ENCODE measurements at regions not wholly inside any gene's neighbourhood (a gene's known extent, or its start where the extent isn't known, plus 50 kb on each side); places are given as distances from the start of the nearest gene placed in this dataset.

DNA sequence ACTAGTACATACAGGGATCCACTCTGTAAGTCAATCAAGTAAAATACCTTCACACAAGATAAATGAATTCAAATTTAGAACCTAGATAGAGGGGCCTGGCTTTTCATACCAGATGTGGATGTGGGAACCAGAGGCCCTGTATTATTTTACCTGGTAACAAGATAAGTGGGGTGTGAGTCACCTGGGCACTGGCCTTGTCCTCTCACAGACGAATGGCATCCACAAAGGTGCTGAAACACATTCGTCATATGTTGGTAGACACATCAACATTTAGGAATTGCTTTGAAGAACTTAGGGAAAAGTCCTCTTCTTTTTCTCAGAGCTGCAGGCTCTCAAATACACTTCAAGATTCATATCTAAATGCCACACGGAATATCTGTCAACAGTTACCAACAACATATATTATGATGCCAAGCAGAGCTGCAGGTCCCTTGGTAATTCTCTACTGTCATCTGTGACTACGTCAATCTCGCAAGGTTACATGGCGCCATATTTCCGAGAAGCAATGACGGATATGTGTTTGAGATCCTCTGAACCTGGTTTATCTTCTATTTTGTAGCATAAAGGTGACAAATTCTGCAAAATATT, 618.6 kb downstream of the EPM2A start:
- TF ChIP-seq CTCF (IDR thresholded peaks at IDR 0.05): no peak
- TF ChIP-seq POLR2A (IDR thresholded peaks at IDR 0.05): no peak
- no peak for TF ChIP-seq POLR2AphosphoS5 (IDR thresholded peaks at IDR 0.05)
- no peak for TF ChIP-seq EP300 (IDR thresholded peaks at IDR 0.05)
